ENCODE measurements at regions not wholly inside any gene's neighbourhood (a gene's known extent, or its start where the extent isn't known, plus 50 kb on each side); places are given as distances from the start of the nearest gene placed in this dataset.

- TF ChIP-seq POLR2AphosphoS5 (IDR thresholded peaks at IDR 0.05) (no peak), CTCF (IDR thresholded peaks at IDR 0.05 in 8 of 11, conservative IDR thresholded peaks at IDR 0.05 in 3 of 11) (no peak), POLR2A (IDR thresholded peaks at IDR 0.05) (no peak)
- H3K4me1 ChIP-seq: no peaks in the 10 kb centered on the region
- no peak overlapping the region for H3K27ac ChIP-seq
- H3K27me3 ChIP-seq (replicated peaks in 1 of 7): no peaks in the 10 kb centered on the region
- intact Hi-C loops (cut with DNase I; ENCODE audit: low total_unique reads): no loop called here
- no peaks in the 10 kb centered on the region for H3K36me3 ChIP-seq
- peaks cover 0 to 10% (median 0%) of the 10 kb centered on the region in 8 donors for H3K9me3 ChIP-seq
- no peak for DNase-seq
- WGBS, 5 donors: 70 to 83% (median 78%) methylated on average over 15 to 16 of the region's 16 CpGs
- H3K4me3 ChIP-seq: no peak overlapping the region
Observed at GRCh38 chr18:78240627-78241252, 738.9 kb upstream of the SALL3 start.

- Histone ChIP-seq H3K4me1 (no peaks in the 10 kb centered on the region), H3K27ac (no peak overlapping the region), H3K36me3 (no peaks in the 10 kb centered on the region), H3K27me3 (replicated peaks in 1 of 7) (peaks cover 0 to 4% (median 0%) of the 10 kb centered on the region in 7 donors), H3K4me3 (no peak overlapping the region), H3K9me3 (peaks cover 0 to 10% (median 0%) of the 10 kb centered on the region in 8 donors)
- intact Hi-C loops (cut with DNase I; ENCODE audit: low total_unique reads): no loop called here
- no peak for DNase-seq
- WGBS, 5 donors: 52 to 62% (median 58%) methylated on average over 20 of the region's 20 CpGs
- no peak for TF ChIP-seq CTCF (IDR thresholded peaks at IDR 0.05 in 8 of 11, conservative IDR thresholded peaks at IDR 0.05 in 3 of 11)
- no peak for TF ChIP-seq POLR2A (IDR thresholded peaks at IDR 0.05)
- TF ChIP-seq POLR2AphosphoS5 (IDR thresholded peaks at IDR 0.05): no peak
Observed at GRCh38 chr18:78241535-78242253, 737.9 kb upstream of the SALL3 start.

- Histone ChIP-seq H3K9me3 (peaks cover 0 to 10% (median 0%) of the 10 kb centered on the region in 8 donors), H3K27me3 (replicated peaks in 1 of 7) (peaks cover 0 to 10% (median 0%) of the 10 kb centered on the region in 7 donors), H3K4me1 (no peaks in the 10 kb centered on the region), H3K4me3 (no peak overlapping the region), H3K27ac (no peak overlapping the region), H3K36me3 (no peaks in the 10 kb centered on the region)
- no peak for DNase-seq
- intact Hi-C loops (cut with DNase I; ENCODE audit: low total_unique reads): no loop called here
- WGBS, 5 donors: 34 to 51% (median 37%) methylated on average over 2 of the region's 2 CpGs
- no peak for TF ChIP-seq POLR2A (IDR thresholded peaks at IDR 0.05)
- TF ChIP-seq CTCF (IDR thresholded peaks at IDR 0.05 in 8 of 11, conservative IDR thresholded peaks at IDR 0.05 in 3 of 11): no peak
- TF ChIP-seq POLR2AphosphoS5 (IDR thresholded peaks at IDR 0.05): no peak
Observed at GRCh38 chr18:78242254-78242643, 737.4 kb upstream of the SALL3 start.

- 63 to 85% (median 83%) methylated on average over 12 of the region's 12 CpGs for WGBS, 5 donors
- no peaks in the 10 kb centered on the region for H3K4me1 ChIP-seq
- H3K27ac ChIP-seq: no peak overlapping the region
- no peaks in the 10 kb centered on the region for H3K36me3 ChIP-seq
- no peak for DNase-seq
- H3K27me3 ChIP-seq (replicated peaks in 1 of 7): peaks cover 0 to 14% (median 0%) of the 10 kb centered on the region in 7 donors
- TF ChIP-seq POLR2A (IDR thresholded peaks at IDR 0.05) (no peak), POLR2AphosphoS5 (IDR thresholded peaks at IDR 0.05) (no peak), CTCF (IDR thresholded peaks at IDR 0.05 in 8 of 11, conservative IDR thresholded peaks at IDR 0.05 in 3 of 11) (no peak)
- intact Hi-C loops (cut with DNase I; ENCODE audit: low total_unique reads): no loop called here
- H3K4me3 ChIP-seq: no peak overlapping the region
- peaks cover 0 to 10% (median 0%) of the 10 kb centered on the region in 8 donors for H3K9me3 ChIP-seq
Observed at GRCh38 chr18:78242806-78243205, 736.8 kb upstream of the SALL3 start.

Data from spleen (tissue), 11 donors.